ENCODE measurements at regions not wholly inside any gene's neighbourhood (a gene's known extent, or its start where the extent isn't known, plus 50 kb on each side); places are given as distances from the start of the nearest gene placed in this dataset.

DNA sequence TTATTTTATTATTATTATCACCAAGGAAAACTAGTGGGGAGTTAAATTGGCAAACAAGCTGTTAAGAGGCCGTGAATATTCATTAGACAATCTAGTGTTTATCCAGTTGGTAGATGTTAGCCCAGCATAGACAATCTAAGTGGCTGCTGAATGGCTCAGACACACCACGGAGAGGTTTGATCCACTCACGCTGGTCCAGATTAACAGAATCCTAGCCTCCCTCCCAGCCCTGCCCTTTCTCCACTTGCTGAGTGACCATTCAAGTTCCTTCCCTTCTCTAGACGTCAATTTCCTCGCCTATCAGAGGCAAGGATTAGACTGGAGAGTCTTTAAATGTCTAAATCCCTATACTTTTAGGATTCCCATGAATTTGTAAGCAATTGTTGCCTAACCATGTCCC, 80.1 kb downstream of the RRAGC start:
- TF ChIP-seq, protein P1, sequence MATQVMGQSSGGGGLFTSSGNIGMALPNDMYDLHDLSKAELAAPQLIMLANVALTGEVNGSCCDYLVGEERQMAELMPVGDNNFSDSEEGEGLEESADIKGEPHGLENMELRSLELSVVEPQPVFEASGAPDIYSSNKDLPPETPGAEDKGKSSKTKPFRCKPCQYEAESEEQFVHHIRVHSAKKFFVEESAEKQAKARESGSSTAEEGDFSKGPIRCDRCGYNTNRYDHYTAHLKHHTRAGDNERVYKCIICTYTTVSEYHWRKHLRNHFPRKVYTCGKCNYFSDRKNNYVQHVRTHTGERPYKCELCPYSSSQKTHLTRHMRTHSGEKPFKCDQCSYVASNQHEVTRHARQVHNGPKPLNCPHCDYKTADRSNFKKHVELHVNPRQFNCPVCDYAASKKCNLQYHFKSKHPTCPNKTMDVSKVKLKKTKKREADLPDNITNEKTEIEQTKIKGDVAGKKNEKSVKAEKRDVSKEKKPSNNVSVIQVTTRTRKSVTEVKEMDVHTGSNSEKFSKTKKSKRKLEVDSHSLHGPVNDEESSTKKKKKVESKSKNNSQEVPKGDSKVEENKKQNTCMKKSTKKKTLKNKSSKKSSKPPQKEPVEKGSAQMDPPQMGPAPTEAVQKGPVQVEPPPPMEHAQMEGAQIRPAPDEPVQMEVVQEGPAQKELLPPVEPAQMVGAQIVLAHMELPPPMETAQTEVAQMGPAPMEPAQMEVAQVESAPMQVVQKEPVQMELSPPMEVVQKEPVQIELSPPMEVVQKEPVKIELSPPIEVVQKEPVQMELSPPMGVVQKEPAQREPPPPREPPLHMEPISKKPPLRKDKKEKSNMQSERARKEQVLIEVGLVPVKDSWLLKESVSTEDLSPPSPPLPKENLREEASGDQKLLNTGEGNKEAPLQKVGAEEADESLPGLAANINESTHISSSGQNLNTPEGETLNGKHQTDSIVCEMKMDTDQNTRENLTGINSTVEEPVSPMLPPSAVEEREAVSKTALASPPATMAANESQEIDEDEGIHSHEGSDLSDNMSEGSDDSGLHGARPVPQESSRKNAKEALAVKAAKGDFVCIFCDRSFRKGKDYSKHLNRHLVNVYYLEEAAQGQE (IDR thresholded peaks at IDR 0.05; ENCODE audit: insufficient read depth in 1 of 2, low read depth in 2 of 2, low read length in 2 of 2): no peak
- TF ChIP-seq POLR2AphosphoS5 (IDR thresholded peaks at IDR 0.05; ENCODE audit: low read depth, low read length) (no peak), TAF1 (IDR thresholded peaks at IDR 0.05; ENCODE audit: borderline replicate concordance, insufficient read depth, low read length) (no peak), SIN3A (IDR thresholded peaks at IDR 0.05; ENCODE audit: borderline replicate concordance, insufficient read depth, low read length) (no peak), FOXP2 (optimal IDR thresholded peaks at IDR 0.05; ENCODE audit: borderline replicate concordance, extremely low read depth, extremely low read length, insufficient read depth) (no peak)

All from PFSK-1 (cell line).